Loucy (cell line): ENCODE measurements at regions not wholly inside any gene's neighbourhood (a gene's known extent, or its start where the extent isn't known, plus 50 kb on each side); places are given as distances from the start of the nearest gene placed in this dataset.

Experiments
- H2AFZ ChIP-seq: fragments of 200-600 bp; sonication (generic); 2 replicates; pipeline ENCODE4 v1.6.0; 2016; ENCODE audit warnings: antibody characterized with exemption, mild to moderate bottlenecking, low read length, moderate library complexity
- H3F3A ChIP-seq: fragments of 200-600 bp; 2 replicates; pipeline ENCODE4 v1.6.0; 2016; ENCODE audit warnings: antibody characterized with exemption, low read depth, mild to moderate bottlenecking
- H3K27me3 ChIP-seq: fragments of 200-600 bp; sonication (generic); 2 replicates; pipeline ENCODE4 v1.6.1; 2014; ENCODE audit warnings: low read length, mild to moderate bottlenecking; ENCODE audit not compliant: insufficient read depth, poor library complexity, severe bottlenecking
- H3K36me3 ChIP-seq: fragments of 200-600 bp; sonication (generic); 2 replicates; pipeline ENCODE4 v1.6.1; 2016; ENCODE audit warnings: low read length; ENCODE audit not compliant: insufficient read depth
- H3K4me1 ChIP-seq: fragments of 200-600 bp; sonication (generic); 2 replicates; pipeline ENCODE4 v1.5.1; 2014; ENCODE audit warnings: low read length, mild to moderate bottlenecking; ENCODE audit not compliant: insufficient read depth, poor library complexity, severe bottlenecking
- H3K4me2 ChIP-seq: fragments of 200-600 bp; sonication (generic); 2 replicates; pipeline ENCODE4 v1.6.0; 2014; ENCODE audit warnings: antibody characterized with exemption, low read length, low read depth, mild to moderate bottlenecking; ENCODE audit not compliant: poor library complexity, severe bottlenecking
- H3K4me3 ChIP-seq: fragments of 200-600 bp; sonication (generic); 2 replicates; pipeline ENCODE4 v1.5.1; 2014; ENCODE audit warnings: low read length, mild to moderate bottlenecking, mixed read lengths; ENCODE audit not compliant: poor library complexity, severe bottlenecking
- H3K79me2 ChIP-seq: fragments of 200-600 bp; sonication (generic); 2 replicates; pipeline ENCODE4 v1.6.1; 2014; ENCODE audit warnings: low read length; ENCODE audit not compliant: insufficient read depth
- H3K9ac ChIP-seq: fragments of 200-600 bp; sonication (generic); 2 replicates; pipeline ENCODE4 v1.6.0; 2014; ENCODE audit warnings: mild to moderate bottlenecking, low read depth, low read length, moderate library complexity; ENCODE audit not compliant: poor library complexity, severe bottlenecking
- H3K9me2 ChIP-seq: fragments of 200-600 bp; sonication (generic); replicated peaks from 2 replicates; pipeline ENCODE4 v1.6.1; 2016; ENCODE audit warnings: low read depth, low read length, mixed read lengths
- H3K9me3 ChIP-seq: fragments of 200-600 bp; sonication (generic); 2 replicates; pipeline ENCODE4 v1.6.1; 2014; ENCODE audit warnings: mild to moderate bottlenecking, antibody characterized with exemption, low read length, low read depth; ENCODE audit not compliant: insufficient read depth
- H4K20me1 ChIP-seq: fragments of 200-600 bp; sonication (generic); 2 replicates; pipeline ENCODE4 v1.6.0; 2014; ENCODE audit warnings: antibody characterized with exemption, low read length, mild to moderate bottlenecking; ENCODE audit not compliant: insufficient read depth, poor library complexity, severe bottlenecking
- CTCF ChIP-seq: fragments of 200-600 bp; sonication (generic); conservative IDR thresholded peaks from 2 replicates; pipeline ENCODE4 v1.5.1; 2014; ENCODE audit warnings: mild to moderate bottlenecking, antibody characterized with exemption, low read length
- EZH2phosphoT487 ChIP-seq: fragments of 200-600 bp; IDR thresholded peaks from 2 replicates; pipeline ENCODE4 v1.6.1; 2018; ENCODE audit warnings: antibody characterized with exemption, mild to moderate bottlenecking, moderate library complexity, borderline replicate concordance

DNA sequence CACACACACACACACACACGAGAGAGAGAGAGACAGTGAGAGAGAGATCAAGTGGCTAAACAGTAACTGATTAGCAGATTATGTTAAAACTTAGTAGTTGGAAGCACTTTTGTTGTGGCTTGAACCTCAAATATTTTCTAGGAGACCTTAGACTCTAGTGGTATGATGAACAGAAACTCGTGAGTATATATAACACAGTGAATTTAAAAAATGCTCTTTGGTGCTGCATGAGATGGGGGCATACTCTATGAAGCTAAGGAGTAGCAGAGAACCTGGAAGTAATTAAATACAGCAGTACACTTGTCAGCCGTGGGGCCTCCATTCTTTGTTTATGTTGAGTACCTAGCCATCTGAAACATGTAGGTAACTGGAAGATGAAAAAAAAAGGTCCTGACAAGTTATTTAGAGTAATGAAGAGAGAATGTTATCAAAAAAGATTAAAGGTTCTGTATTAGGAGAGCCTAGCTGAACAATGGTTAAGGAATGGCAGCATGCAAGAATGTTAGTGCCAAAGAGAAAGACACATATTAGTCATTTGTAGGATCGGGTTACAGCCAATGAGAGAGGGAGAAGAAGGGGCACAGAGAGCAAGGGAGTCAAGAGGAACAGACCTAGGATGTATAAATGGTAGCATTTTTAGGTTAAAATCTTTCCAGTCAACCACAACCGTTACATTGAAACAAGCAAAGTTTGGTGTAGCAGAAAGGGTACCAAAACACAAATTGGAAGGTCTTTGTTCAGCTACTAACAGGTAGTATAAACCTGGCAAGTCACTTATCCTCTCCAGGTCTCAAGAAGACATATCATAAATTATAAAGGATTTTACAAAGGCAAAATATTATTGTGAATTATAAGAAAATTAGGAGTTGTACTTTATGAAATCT, 316.7 kb upstream of the DIPK2B start:
- Histone ChIP-seq H2AFZ (peak overlapping the region; percentile 82; the same call in 1 of the 2 replicates), H3K4me1 (peaks cover 14% of the 10 kb centered on the region), H3K9me2 (no peaks in the 10 kb centered on the region), H3K9me3 (no peaks in the 10 kb centered on the region), H3K9ac (no peak overlapping the region), H3K27me3 (no peaks in the 10 kb centered on the region), H4K20me1 (no peaks in the 10 kb centered on the region), H3K4me3 (no peak overlapping the region), H3K4me2 (peak overlapping the region; percentile 19), H3F3A (no peaks in the 10 kb centered on the region), H3K36me3 (no peaks in the 10 kb centered on the region), H3K79me2 (no peaks in the 10 kb centered on the region)
- TF ChIP-seq EZH2phosphoT487 = no peak
- TF ChIP-seq CTCF = no peak

GRCh38 chrX:45515262-45516215, 314.9 kb upstream of the DIPK2B start:
- TF ChIP-seq CTCF (peak; percentile 70), EZH2phosphoT487 (no peak)
- no peaks in the 10 kb centered on the region for H3K9me3 ChIP-seq
- no peak overlapping the region for H3K4me3 ChIP-seq
- H3K36me3 ChIP-seq = no peaks in the 10 kb centered on the region
- no peak overlapping the region for H2AFZ ChIP-seq
- H3K9ac ChIP-seq = no peak overlapping the region
- H3K9me2 ChIP-seq = no peaks in the 10 kb centered on the region
- H3F3A ChIP-seq = no peaks in the 10 kb centered on the region
- no peaks in the 10 kb centered on the region for H3K27me3 ChIP-seq
- no peaks in the 10 kb centered on the region for H3K79me2 ChIP-seq
- H3K4me1 ChIP-seq = peaks cover 14% of the 10 kb centered on the region
- H3K4me2 ChIP-seq = no peak overlapping the region
- no peaks in the 10 kb centered on the region for H4K20me1 ChIP-seq

GRCh38 chrX:45513042-45513441, 312.4 kb upstream of the DIPK2B start:
- Histone ChIP-seq H2AFZ (no peak overlapping the region), H3K4me1 (peaks cover 14% of the 10 kb centered on the region), H3K4me2 (no peak overlapping the region), H3K9me3 (no peaks in the 10 kb centered on the region), H3K36me3 (no peaks in the 10 kb centered on the region), H4K20me1 (no peaks in the 10 kb centered on the region), H3K27me3 (no peaks in the 10 kb centered on the region), H3F3A (no peaks in the 10 kb centered on the region), H3K4me3 (no peak overlapping the region), H3K9me2 (no peaks in the 10 kb centered on the region), H3K79me2 (no peaks in the 10 kb centered on the region), H3K9ac (no peak overlapping the region)
- TF ChIP-seq EZH2phosphoT487 (no peak), CTCF (0 out of 2 replicates have a peak, but pooled peaks have one; percentile 17)
